GM18868 (cell line): ENCODE measurements at regions not wholly inside any gene's neighbourhood (a gene's known extent, or its start where the extent isn't known, plus 50 kb on each side); places are given as distances from the start of the nearest gene placed in this dataset.
"Not testable (repeated sequence)": the region's sequence is repeated elsewhere in the genome, so short reads cannot be mapped to it uniquely, and the experiment has no call there.

ENCODE experiments used
- ATAC-seq: cut with Tn5 transposase; IDR thresholded peaks from one replicate; pipeline ENCODE4 v1.9.1; 2021; ENCODE audit warnings: mild to moderate bottlenecking, moderate library complexity; ENCODE audit not compliant: unreplicated experiment

DNA sequence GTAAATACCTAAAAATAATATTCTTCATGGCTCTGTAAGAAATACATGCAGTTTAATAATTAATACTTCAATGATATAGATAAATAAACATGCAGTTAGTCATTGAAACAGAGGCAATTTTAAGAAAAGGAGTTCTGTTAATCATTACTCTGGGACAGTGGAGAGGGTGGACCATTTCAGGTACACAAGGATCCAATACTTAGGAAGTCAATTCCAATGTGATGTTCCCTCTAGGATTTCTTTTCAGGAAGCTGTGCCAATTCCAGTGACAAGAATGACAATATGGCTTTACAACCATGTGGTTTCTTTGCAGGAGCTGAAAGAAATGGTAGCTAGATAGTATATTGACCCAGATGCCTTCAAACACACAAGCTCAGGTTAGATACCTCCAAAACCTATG lies 175.8 kb upstream of the NETO1 start:
- ATAC-seq, result no peak

DNA sequence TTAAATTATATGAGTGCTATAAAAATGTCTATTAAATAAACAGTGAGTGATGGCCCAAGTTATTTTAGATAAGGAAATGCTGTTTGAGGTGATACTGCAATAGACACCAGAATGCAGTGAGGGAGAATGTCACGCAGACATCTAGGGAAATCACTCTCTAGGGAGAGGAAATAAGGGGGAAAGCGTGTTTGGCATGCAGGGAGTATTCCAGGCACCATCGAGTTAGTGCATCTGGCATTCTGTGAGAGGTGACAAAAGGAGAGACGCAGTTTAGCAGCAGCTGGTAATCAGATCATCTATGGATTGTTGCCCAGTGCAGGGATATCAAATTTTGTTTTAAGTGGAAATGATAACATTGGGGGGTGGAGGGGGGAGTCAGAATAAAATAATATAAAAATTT lies 175.4 kb upstream of the NETO1 start:
- no peak for ATAC-seq

DNA sequence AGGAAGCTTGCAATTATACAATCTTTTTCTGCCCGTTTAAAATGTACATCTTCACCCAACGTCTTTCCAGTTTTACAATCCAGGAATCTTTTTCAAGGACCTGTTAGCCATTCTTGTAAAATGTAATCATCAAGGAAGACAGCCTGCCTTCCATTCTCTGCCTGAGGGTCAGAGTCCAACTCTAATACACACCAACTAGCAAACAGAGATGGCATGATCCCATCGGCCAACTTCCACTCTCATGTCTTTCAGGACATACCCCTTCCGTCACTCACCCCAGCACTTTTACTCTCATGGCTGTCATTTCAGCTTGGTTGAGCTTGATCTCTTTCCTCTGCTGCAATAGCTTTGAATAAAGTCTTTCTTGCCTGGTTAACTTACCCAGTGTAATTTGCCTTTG lies 172.5 kb upstream of the NETO1 start:
- no peak for ATAC-seq

DNA sequence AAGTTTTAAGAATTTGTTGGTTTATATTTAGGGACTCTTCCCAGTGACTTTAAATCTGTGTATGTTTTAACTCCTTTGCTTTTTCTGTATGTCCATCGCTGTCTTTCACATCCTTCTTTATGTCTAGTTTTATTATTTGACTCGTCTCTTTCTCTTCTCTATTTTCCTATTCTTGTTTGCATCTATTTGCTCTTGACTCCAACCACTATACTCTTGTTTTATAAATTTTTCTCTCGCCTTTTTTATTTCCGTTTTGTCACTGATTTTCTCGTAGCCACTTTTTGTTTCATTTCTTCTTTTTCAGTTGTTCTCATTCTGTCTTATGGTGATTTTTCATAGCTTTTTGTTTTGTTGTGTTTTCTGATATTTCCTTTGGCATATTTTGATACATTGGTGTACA lies 170.5 kb upstream of the NETO1 start:
- peak; percentile 73 for ATAC-seq

DNA sequence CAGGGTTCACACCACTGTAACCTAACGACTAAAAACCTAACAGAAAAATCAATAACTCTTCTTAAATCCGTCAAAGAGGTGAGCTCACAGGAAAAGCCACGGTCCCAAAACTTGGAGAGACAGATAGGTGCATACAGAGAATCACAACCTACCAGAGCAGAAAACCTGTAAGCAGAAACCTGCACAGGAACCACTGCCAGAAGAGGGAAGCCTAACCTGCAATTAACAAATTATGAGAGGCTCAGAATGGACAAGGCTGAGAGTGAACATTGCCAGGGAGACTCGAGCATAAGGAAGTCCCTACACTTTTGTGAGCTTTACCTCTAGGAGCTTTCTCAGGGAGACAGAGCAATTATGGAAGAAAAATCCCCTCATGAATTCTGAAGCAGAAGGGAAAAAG lies 156.2 kb upstream of the NETO1 start:
- peak; percentile 52 for ATAC-seq

DNA sequence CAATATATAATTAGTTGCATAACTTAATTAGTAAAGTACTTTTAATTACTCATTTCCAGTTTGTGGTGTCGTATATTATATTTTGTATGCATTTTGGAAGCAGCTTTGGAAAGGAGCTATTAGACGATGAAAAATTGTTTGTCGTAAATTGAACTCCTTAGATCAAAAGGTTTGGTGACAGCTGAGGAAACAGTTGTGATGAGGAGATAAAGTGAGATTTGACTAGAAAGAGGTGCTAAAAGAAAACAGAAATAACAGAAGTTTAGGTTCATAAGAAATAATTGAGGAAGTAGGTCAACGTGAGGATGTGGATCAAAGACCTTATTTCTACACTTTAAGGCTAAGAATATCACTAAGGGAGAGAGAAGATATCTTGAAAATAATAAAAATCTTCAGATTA lies 141.9 kb upstream of the NETO1 start:
- no peak for ATAC-seq

DNA sequence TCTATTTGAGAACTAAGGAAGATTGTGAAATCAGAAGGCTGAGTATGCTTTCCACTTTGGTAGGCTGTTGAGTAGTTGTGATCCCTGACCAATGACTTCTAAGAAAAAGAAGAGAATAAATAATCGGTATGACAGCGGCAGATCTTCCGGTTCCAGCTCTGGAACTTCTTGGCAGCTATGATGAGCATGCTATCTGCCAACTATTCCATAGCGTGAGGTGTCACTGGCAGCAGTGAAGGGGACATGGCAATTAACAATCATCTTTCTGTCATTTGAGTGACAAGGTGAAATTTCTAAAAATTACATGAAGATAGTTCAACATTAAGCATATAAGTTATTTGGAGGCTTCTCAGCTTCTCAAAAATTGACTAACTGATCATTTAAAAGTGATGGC lies 140.1 kb upstream of the NETO1 start:
- ATAC-seq, result no peak

DNA sequence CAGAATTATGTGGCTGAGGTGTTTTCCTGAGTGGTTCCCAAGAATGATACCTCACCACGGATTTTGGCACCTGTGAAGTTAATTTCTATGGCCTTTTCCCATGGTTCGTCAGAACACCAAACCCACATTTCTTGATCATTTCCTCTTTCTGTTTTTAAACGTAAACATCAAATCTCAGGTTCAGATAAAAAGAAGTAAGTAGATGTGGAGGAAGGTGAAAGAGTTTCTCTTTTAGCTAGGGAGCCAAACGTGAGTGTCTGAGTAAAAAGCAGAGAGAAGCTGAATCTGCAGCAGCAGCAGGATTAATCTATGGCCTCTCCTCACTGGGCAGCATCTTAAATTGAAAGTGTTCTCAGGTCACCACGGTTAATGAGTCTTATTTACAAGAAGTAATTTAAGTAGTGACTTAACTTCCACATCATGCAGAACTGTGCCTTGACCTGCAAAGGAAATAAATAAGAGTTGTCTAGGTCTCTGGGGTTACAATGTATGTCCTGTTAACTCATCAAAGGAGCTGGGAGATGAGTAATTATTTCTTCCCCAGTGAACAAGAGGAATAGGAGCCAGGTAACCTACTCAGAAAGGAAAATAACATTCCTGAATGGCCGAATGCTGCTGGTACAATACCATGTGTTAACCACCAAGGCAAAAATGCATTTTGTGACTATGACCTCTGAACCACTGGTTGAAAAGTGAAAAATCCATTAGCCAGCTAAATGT lies 139.6 kb upstream of the NETO1 start:
- ATAC-seq, result peak; percentile 94

DNA sequence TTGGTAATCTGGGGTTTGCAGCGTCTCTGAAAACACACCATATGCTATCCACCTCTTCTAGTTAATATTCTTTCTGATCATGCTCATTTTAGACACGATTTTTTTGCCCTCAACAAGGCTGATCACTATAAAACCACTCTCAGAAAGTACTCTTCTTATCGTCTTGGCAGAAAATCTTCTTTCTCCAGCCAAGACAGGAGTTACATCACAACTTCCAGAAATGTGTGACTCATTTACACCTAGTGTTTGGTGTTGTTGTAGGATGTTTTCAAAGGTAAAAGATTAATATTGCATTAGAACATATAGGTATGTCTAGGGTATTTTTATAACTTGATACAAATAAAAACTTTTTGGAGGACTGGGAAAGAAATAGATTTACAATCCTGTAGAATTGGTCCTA lies 138.5 kb upstream of the NETO1 start:
- ATAC-seq, result no peak

DNA sequence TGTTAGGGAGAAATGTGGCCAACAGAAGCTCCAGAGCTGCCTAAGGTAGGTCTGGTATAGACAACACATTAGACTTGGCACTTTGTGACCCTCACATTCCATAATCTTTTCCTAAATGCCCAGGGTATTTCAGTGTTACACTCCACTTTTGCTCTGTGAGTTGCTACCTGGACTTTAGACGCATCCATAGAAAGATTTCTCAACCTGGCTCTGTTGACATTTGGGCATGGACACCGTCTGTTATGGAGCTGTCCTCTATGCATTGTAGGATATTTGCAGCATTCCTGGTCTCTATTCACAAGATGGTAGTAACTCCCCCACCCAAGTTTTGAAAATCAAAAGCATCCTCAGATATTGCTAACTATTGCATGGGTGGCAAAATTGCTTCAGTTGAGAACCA lies 136.5 kb upstream of the NETO1 start:
- ATAC-seq, result no peak

DNA sequence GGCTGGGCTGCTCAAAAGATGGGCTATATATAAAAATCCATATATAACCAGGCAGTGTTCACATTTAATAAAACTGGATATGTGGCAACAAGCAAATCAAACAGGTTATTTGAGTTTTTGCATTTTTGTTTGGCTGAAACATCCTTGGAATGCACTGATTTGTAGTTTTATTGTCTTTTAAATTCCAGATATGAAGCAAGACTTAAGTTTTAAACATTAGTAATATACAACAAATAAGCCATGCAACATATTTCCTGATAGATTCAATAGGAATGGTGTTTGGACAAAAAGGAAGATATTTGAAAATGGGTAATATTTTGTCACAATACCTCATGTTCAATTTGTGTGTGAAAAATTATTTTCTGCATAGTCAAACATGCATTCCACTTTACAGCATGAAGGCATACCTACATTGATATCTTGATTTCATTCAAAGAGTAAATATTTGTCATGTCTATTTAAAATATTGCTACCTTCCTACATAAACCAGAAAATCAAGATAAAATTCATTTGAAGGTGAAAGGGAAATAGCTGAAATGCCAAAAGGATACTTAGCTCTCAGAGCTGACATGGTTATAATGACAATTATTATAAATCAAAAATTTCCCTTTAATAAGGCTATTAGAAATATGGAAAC lies 132.3 kb upstream of the NETO1 start:
- no peak for ATAC-seq

DNA sequence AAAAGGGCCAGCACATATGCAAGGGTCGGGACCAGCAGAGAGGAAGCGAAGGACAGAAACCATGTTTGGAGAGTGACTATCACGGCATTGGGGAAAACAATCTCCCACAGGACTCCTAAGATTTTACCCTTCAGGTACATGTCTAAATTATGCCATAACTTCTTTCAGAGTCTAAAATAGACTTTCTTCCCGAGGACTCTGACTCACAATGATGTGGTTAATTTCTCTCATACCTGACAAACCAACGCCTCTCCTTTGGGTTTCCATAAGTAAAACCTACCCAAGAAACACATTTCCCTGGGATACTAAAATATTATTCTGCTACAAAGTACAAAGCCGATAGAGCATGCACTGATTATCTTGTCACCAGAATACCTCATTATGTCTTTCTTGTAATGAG lies 127.8 kb upstream of the NETO1 start:
- no peak for ATAC-seq

DNA sequence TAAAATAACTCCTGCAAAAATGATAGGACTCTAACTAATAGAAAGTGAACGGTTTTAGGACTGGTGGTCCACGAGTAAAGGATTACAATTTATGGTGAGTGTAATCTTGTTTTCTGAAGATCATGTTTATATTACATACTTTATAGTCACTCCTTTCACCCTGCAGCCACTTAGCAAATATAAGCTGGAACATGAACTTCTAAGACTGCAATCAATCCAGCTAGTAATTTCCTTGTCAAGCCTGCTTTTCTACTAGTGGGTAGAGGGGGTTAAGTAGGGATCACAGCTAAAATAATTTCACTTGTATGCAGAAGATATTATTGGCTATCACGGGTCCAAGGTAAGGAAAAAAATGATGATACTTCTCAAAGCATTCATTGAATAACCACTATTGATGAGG lies 125.5 kb upstream of the NETO1 start:
- no peak for ATAC-seq

DNA sequence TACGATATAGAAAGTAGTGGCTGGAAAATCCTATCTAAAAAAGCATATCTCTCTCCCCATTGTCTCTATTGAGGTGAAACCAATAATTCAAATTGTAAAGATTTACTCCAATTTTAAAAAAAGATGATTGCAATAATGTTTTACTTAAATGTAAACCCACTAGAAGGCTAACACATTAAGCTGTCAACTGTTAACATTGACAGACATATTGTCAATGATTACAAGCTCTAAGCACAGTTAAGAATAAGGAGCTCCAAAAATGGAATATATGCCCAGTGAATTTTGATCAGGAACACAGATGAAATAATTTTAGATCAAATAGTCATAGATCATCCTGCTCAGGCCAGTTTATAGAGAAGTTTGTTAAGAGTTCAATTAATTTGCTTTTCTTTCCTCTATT lies 123.6 kb upstream of the NETO1 start:
- no peak for ATAC-seq

DNA sequence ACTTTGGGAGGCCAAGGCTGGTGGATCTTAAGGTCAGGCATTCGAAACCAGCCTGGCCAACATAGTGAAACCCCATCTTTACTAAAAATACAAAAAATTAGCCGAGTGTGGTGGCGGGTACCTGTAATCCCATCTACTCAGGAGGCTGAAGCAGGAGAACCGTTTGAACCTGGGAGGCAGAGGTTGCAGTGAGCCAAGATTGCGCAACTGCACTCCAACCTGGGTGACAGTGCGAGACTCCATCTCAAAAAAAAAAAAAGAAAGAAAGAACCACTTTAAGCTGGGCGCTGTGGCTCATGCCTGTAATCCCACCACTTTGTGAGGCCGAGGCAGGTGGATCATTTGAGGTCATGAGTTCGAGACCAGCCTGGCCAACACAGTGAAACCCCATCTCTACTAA lies 119.8 kb upstream of the NETO1 start:
- ATAC-seq, result not testable (repeated sequence)

DNA sequence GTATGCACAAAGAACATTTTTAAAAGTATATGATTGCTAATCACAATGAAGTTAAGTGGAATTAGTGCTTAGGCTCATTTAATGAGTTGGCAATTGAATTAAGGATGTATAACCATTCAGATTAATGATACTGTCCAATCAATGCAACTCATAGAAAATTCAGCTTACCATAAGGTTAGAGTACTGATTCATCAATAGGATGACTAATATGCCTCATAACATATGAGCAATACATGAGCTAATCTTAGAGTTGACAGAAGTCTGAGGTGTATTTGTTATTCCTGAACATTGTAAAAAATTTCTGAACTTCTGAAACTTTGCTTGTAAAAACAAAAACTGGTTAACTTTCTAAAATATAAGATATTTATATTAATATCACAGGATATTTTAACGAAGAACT lies 118.3 kb upstream of the NETO1 start:
- peak; percentile 68 for ATAC-seq

DNA sequence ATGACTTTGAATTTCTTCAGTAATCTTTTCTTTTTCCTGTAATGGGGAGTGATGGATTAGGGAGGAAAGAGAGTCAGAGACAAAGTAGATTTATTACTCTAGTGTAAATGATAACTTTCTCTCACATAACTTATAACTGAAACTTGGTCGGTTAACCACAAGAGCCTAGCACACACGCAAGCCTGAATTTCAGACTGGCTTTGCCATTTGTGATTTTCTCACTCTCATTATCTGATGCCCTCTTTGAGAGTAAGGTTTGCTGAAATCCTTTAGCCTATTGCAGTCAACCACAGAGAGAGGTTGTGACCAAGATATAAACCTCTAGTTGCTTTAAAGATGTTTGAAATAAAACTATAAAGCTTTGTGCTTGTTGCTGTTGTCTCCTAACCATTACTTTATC lies 117.9 kb upstream of the NETO1 start:
- peak; percentile 96 for ATAC-seq

DNA sequence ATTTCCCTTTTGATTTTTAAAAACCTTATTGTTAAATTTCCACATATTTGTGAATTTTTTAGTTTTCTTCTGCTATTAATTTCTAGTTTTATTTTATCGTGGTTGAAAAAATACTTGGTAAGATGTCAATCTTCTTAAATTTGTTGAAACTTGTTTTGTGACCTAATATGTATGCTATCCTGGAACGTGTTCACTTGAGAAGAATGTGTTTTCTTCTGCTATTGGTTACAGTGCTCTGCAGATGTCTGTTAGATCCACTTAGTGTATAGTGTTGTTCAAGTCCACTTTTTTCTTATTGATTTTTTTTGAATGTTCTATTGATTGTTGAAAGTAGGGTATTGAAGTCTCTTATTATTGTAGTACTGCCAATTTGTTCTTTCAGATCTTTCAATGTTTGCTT lies 116.5 kb upstream of the NETO1 start:
- ATAC-seq, result no peak

DNA sequence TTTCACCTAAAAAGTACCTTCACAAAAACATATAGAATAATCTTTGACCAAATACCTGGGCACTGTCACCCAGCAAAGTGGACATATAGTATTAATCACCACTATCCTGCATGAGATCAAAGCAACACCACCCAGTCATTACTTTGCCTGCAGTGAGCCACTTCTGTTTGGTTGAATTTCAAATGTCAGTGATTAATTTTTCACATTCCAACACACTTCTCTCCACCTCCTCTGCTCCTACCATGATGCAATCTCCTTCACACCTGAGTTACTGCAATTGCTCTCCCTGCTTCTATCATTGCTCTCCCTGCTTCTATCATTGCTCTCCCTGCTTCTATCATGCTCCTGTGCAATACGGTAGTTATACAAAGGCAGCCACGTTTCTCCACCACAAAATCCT lies 106.1 kb upstream of the NETO1 start:
- ATAC-seq, result no peak

DNA sequence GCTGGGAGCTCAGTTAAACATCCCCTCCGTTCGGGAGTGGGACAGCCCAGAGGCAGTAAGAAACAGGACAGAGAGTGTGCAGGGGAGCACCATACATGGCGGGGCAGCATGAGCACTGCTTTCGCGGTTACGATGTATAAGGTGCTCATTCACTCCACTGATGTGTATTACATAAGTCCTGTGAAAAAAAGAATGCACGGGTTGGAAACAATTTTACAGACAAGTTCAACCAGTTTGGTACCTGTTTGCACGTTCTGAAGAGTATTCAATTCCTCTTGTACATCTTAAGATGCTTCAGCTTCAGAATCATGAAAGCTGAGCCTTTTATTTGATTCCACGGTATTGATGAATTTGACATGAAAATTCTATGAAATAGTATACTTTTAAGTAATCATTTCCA lies 97.8 kb upstream of the NETO1 start:
- no peak for ATAC-seq

DNA sequence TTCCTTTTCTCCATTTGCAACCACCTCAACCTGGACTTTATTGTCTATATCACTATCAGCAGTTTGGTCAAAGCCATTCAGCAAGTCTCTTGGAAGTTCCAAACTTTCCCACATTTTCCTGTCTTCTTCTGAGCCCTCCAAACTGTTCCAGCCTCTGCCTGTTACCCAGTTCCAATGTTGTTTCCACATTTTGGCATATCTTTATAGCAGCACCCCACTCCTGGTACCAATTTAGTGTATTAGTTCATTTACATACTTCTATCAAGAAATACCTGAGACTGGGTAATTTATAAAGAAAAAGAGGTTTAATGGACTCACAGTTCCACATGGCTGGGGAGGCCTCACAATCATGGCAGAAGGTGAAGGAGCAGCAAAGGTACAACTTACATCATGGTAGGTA lies 90.4 kb upstream of the NETO1 start:
- not testable (repeated sequence) for ATAC-seq

DNA sequence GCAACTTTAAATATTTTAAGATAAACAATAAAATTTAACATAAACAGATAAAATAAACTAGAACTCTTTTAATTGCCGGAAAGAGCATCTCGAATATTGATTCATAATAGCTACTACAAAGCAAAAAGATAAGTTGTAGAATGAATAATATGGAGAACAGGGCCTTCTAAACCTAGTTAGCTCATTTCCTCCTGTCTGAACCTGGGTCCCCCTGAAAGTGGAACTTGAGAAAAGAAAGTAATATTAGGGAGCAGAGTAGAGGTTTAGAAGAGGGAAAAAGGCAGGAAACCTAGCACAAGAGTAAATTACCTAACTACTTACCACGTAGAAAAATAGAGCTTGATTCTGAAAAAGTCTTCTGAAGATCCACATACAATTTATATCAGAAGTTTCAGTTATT lies 80.7 kb upstream of the NETO1 start:
- ATAC-seq, result no peak

DNA sequence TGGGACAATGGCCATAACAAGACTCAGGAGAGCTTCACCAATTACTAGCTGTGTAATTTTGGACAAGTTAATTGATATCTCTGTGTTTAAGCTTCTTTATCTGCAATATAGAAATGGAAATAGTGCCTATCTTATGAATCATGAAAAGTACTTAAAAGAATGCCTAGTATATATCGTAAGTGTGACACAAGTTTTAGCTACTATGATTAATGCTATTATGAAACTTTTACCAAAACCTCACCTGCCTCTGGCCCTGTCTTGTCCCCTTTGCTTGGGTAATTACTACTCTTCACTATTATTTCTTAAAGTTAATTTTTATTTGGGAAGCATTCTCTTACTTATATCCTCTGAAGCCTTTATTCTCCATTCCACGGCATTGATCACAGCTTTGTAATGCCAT lies 75.0 kb upstream of the NETO1 start:
- ATAC-seq, result no peak
